Common myeloid progenitor, CD34-positive (primary cell): ENCODE measurements at regions not wholly inside any gene's neighbourhood (a gene's known extent, or its start where the extent isn't known, plus 50 kb on each side); places are given as distances from the start of the nearest gene placed in this dataset.

Experiments used
- CTCF ChIA-PET: fragments of 350-600 bp; sonication (Branson Sonifier 250); formaldehyde crosslinking; loops from one replicate; lab custom pipeline; 2021; ENCODE audit warnings: antibody characterized with exemption; lab: Charles Lee
- POLR2A ChIA-PET: fragments of 350-600 bp; sonication (Branson Sonifier 250); formaldehyde crosslinking; loops from one replicate; lab custom pipeline; 2021; ENCODE audit warnings: antibody characterized with exemption; lab: Charles Lee
- DNase-seq, 3 donors: peaks; one replicate each; pipeline versions ENCODE4 v3.0.0 to v3.0.0-alpha.2; 2013
- H3K27ac ChIP-seq, 2 experiments: 1 replicate in 1 of 2; 2 replicates in 1 of 2; pipeline ENCODE4 v1.7.0; 2013; ENCODE audit warnings: inconsistent platforms in 2 of 2, low read length in 2 of 2, mild to moderate bottlenecking in 2 of 2, low read depth in 1 of 2, moderate library complexity in 1 of 2; ENCODE audit not compliant: severe bottlenecking in 2 of 2, insufficient read depth in 1 of 2, poor library complexity in 1 of 2
- H3K27me3 ChIP-seq, 5 experiments: replicated peaks in 2 of 5; 1 replicate in 3 of 5; 2 replicates in 2 of 5; pipeline versions ENCODE4 v1.6.1 to v1.7.0; 2013; ENCODE audit warnings: low read length in 4 of 5, mild to moderate bottlenecking in 2 of 5, moderate library complexity in 2 of 5, inconsistent platforms in 1 of 5; ENCODE audit not compliant: insufficient read depth in 5 of 5, control insufficient read depth in 4 of 5
- H3K36me3 ChIP-seq, 4 experiments: 1 replicate in 2 of 4; 2 replicates in 2 of 4; pipeline versions ENCODE4 v1.6.1 to v1.7.0; 2013; ENCODE audit warnings: low read length in 3 of 4, control low read depth in 1 of 4, mild to moderate bottlenecking in 1 of 4; ENCODE audit not compliant: control insufficient read depth in 4 of 4, insufficient read depth in 4 of 4
- H3K4me1 ChIP-seq, 4 experiments: 1 replicate in 3 of 4; 2 replicates in 1 of 4; pipeline versions ENCODE4 v1.6.1 to v1.7.1; 2013; ENCODE audit warnings: low read length in 3 of 4, mild to moderate bottlenecking in 3 of 4, control low read depth in 1 of 4, inconsistent platforms in 1 of 4, moderate library complexity in 1 of 4; ENCODE audit not compliant: control insufficient read depth in 4 of 4, insufficient read depth in 4 of 4; ENCODE audit errors: control extremely low read depth in 1 of 4
- H3K4me3 ChIP-seq, 7 experiments: 1 replicate in 4 of 7; 2 replicates in 3 of 7; pipeline versions ENCODE4 v1.5.1 to v1.7.0; 2013; ENCODE audit warnings: mild to moderate bottlenecking in 7 of 7, low read length in 6 of 7, moderate library complexity in 6 of 7, inconsistent platforms in 2 of 7, low read depth in 2 of 7, control low read depth in 1 of 7; ENCODE audit not compliant: insufficient read depth in 4 of 7, control insufficient read depth in 1 of 7; ENCODE audit errors: extremely low read depth in 1 of 7
- H3K9me3 ChIP-seq, 5 experiments: 1 replicate in 4 of 5; 2 replicates in 1 of 5; pipeline versions ENCODE4 v1.6.1 to v1.7.1; 2013; ENCODE audit warnings: low read length in 4 of 5, mild to moderate bottlenecking in 2 of 5, inconsistent platforms in 1 of 5, low read depth in 1 of 5, moderate library complexity in 1 of 5; ENCODE audit not compliant: control insufficient read depth in 4 of 5, insufficient read depth in 2 of 5; ENCODE audit errors: control extremely low read depth in 1 of 5
- WGBS: methylation state at CpG from one replicate; pipeline ENCODE4 v1.1.5; 2013; ENCODE audit not compliant: insufficient coverage; 5-methylcytosine and 5-hydroxymethylcytosine counted together

GRCh38 chr14:80100681-80101080 is 110.6 kb downstream of the DIO2 start:
- no peaks in the 10 kb centered on the region for H3K4me1 ChIP-seq
- DNase-seq, result no peak
- H3K36me3 ChIP-seq, result no peaks in the 10 kb centered on the region
- no peaks in the 10 kb centered on the region for H3K27me3 ChIP-seq
- ChIA-PET POLR2A (no interaction called here), CTCF (no interaction called here)
- H3K27ac ChIP-seq, result no peak overlapping the region
- no peaks in the 10 kb centered on the region for H3K9me3 ChIP-seq
- WGBS, result 95% methylated on average over 6 of the region's 7 CpGs
- H3K4me3 ChIP-seq, result no peak overlapping the region

- no peaks in the 10 kb centered on the region for H3K27me3 ChIP-seq
- 100% methylated on average over 1 of the region's 4 CpGs for WGBS
- CTCF ChIA-PET, result no interaction called here
- no peak overlapping the region for H3K4me3 ChIP-seq
- no peaks in the 10 kb centered on the region for H3K9me3 ChIP-seq
- H3K36me3 ChIP-seq, result no peaks in the 10 kb centered on the region
- POLR2A ChIA-PET, result no interaction called here
- H3K27ac ChIP-seq, result no peak overlapping the region
- H3K4me1 ChIP-seq, result no peaks in the 10 kb centered on the region
- DNase-seq, result no peak
Observed at GRCh38 chr14:80095623-80096022, 115.7 kb downstream of the DIO2 start.

- DNase-seq, result no peak
- POLR2A ChIA-PET, result no interaction called here
- Histone ChIP-seq H3K4me3 (no peak overlapping the region), H3K4me1 (no peaks in the 10 kb centered on the region), H3K9me3 (peaks cover 0 to 4% (median 0%) of the 10 kb centered on the region in 5 experiments), H3K36me3 (no peaks in the 10 kb centered on the region), H3K27ac (no peak overlapping the region), H3K27me3 (no peaks in the 10 kb centered on the region)
- CTCF ChIA-PET, result no interaction called here
- 86% methylated on average over 1 of the region's 1 CpG for WGBS
Observed at GRCh38 chr14:80087411-80087810, 123.9 kb downstream of the DIO2 start.

GRCh38 chr14:80084196-80084595 is 127.1 kb downstream of the DIO2 start:
- H3K4me1 ChIP-seq, result no peaks in the 10 kb centered on the region
- H3K27me3 ChIP-seq, result no peaks in the 10 kb centered on the region
- no peaks in the 10 kb centered on the region for H3K36me3 ChIP-seq
- H3K4me3 ChIP-seq, result no peak overlapping the region
- ChIA-PET CTCF (no interaction called here), POLR2A (no interaction called here)
- 89% methylated on average over 1 of the region's 2 CpGs for WGBS
- no peak for DNase-seq
- peaks cover 0 to 4% (median 0%) of the 10 kb centered on the region in 5 experiments for H3K9me3 ChIP-seq
- H3K27ac ChIP-seq, result no peak overlapping the region

- WGBS, result 100% methylated on average over 1 of the region's 4 CpGs
Observed at GRCh38 chr14:80080601-80081000, 130.7 kb downstream of the DIO2 start.

GRCh38 chr14:80078501-80078900 is 132.8 kb downstream of the DIO2 start:
- Histone ChIP-seq H3K4me1 (no peaks in the 10 kb centered on the region), H3K9me3 (no peaks in the 10 kb centered on the region), H3K27me3 (no peaks in the 10 kb centered on the region), H3K27ac (no peak overlapping the region), H3K36me3 (no peaks in the 10 kb centered on the region), H3K4me3 (no peak overlapping the region)
- whole genome bisulfite sequencing, result 86% methylated on average over 1 of the region's 1 CpG
- no peak for DNase-seq
- ChIA-PET CTCF (no interaction called here), POLR2A (no interaction called here)

More at GRCh38 chr14:80080601-80081000, 130.7 kb downstream of the DIO2 start:
- Histone ChIP-seq H3K9me3 (no peaks in the 10 kb centered on the region), H3K27me3 (no peaks in the 10 kb centered on the region), H3K36me3 (no peaks in the 10 kb centered on the region), H3K4me3 (no peak overlapping the region), H3K27ac (no peak overlapping the region), H3K4me1 (no peaks in the 10 kb centered on the region)
- POLR2A ChIA-PET, result no interaction called here
- no peak for DNase-seq
- CTCF ChIA-PET, result no interaction called here

- Histone ChIP-seq H3K4me1 (no peaks in the 10 kb centered on the region), H3K4me3 (no peak overlapping the region), H3K27ac (no peak overlapping the region), H3K27me3 (no peaks in the 10 kb centered on the region), H3K9me3 (peaks cover 0 to 4% (median 0%) of the 10 kb centered on the region in 5 experiments), H3K36me3 (no peaks in the 10 kb centered on the region)
- CTCF ChIA-PET, result no interaction called here
- POLR2A ChIA-PET, result no interaction called here
- DNase-seq, result no peak
Observed at GRCh38 chr14:80077262-80077661, 134.0 kb downstream of the DIO2 start.
